Ovary (tissue), 3 donors: ENCODE measurements at regions not wholly inside any gene's neighbourhood (a gene's known extent, or its start where the extent isn't known, plus 50 kb on each side); places are given as distances from the start of the nearest gene placed in this dataset.

Experiments used
- POLR2A ChIP-seq: fragments of 450-650 bp; IDR thresholded peaks from one replicate; pipeline ENCODE4 v1.6.1; 2017; ENCODE audit warnings: antibody characterized with exemption, mild to moderate bottlenecking, moderate library complexity
- TF ChIP-seq, protein P1 (sequence below), 3 donors: fragments of 450-650 bp in 2 of 3; fragments of 200-600 bp in 1 of 3; IDR thresholded peaks; one replicate each; pipeline versions ENCODE4 v1.5.1 to v1.8.0; 2016 to 2022; ENCODE audit warnings: antibody characterized with exemption in 3 of 3, mild to moderate bottlenecking in 1 of 3
- donor health status: DM: no; HTN: no; CAD: no.

DNA sequence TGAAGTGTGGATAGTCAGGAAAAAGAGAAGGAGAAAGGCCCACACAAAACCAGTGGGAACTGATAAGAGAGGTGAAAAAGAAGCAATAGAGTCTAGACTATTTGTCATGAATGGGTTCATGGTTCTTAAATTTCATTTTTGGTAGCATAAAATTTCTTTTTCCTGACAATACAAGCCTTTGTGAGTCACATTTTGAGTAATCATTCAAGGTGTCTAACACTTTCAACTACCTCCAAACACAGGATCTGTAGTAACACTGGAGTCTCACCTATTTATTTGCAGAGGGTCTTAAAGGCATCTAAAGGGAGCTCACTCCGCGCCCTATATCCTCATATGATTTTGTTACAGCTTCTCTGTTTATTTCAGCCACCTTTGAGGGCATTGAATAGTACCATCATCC is 96.0 kb downstream of the SAMD9 start:
- TF ChIP-seq POLR2A: no peak
- TF ChIP-seq, protein P1, sequence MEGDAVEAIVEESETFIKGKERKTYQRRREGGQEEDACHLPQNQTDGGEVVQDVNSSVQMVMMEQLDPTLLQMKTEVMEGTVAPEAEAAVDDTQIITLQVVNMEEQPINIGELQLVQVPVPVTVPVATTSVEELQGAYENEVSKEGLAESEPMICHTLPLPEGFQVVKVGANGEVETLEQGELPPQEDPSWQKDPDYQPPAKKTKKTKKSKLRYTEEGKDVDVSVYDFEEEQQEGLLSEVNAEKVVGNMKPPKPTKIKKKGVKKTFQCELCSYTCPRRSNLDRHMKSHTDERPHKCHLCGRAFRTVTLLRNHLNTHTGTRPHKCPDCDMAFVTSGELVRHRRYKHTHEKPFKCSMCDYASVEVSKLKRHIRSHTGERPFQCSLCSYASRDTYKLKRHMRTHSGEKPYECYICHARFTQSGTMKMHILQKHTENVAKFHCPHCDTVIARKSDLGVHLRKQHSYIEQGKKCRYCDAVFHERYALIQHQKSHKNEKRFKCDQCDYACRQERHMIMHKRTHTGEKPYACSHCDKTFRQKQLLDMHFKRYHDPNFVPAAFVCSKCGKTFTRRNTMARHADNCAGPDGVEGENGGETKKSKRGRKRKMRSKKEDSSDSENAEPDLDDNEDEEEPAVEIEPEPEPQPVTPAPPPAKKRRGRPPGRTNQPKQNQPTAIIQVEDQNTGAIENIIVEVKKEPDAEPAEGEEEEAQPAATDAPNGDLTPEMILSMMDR (IDR thresholded peaks at IDR 0.05): no peak
